ENCODE measurements at regions not wholly inside any gene's neighbourhood (a gene's known extent, or its start where the extent isn't known, plus 50 kb on each side); places are given as distances from the start of the nearest gene placed in this dataset.
"Not testable (repeated sequence)": the region's sequence is repeated elsewhere in the genome, so short reads cannot be mapped to it uniquely, and the experiment has no call there.

GRCh38 chr4:64715741-64716140 is 306.5 kb upstream of the TECRL start:
- no peak for DNase-seq

- peak; percentile 31 for DNase-seq
Measured at GRCh38 chr4:64713256-64713840, 304.1 kb upstream of the TECRL start.

- no peak for DNase-seq
Measured at GRCh38 chr4:64712590-64712989, 303.3 kb upstream of the TECRL start.

- no peak for DNase-seq
Measured at GRCh38 chr4:64705989-64706388, 296.7 kb upstream of the TECRL start.

GRCh38 chr4:64698171-64698570 is 288.9 kb upstream of the TECRL start:
- no peak for DNase-seq

GRCh38 chr4:64682946-64683345 is 273.7 kb upstream of the TECRL start:
- DNase-seq, result no peak

GRCh38 chr4:64682481-64682880 is 273.2 kb upstream of the TECRL start:
- no peak for DNase-seq

GRCh38 chr4:64673121-64673520 is 263.9 kb upstream of the TECRL start:
- DNase-seq, result not testable (repeated sequence)

GRCh38 chr4:64670647-64671046 is 261.4 kb upstream of the TECRL start:
- no peak for DNase-seq

GRCh38 chr4:64643841-64644240 is 234.6 kb upstream of the TECRL start:
- DNase-seq, result no peak

- DNase-seq, result no peak
Measured at GRCh38 chr4:64642936-64643335, 233.7 kb upstream of the TECRL start.

- not testable (repeated sequence) for DNase-seq
Measured at GRCh38 chr4:64640402-64640801, 231.2 kb upstream of the TECRL start.

- DNase-seq, result no peak
Measured at GRCh38 chr4:64625438-64625837, 216.2 kb upstream of the TECRL start.

GRCh38 chr4:64617800-64618199 is 208.6 kb upstream of the TECRL start:
- DNase-seq, result no peak

GRCh38 chr4:64614276-64614675 is 205.0 kb upstream of the TECRL start:
- no peak for DNase-seq

- DNase-seq, result no peak
Measured at GRCh38 chr4:64613046-64613445, 203.8 kb upstream of the TECRL start.

GRCh38 chr4:64598066-64598465 is 188.8 kb upstream of the TECRL start:
- DNase-seq, result no peak

GRCh38 chr4:64594723-64595122 is 185.5 kb upstream of the TECRL start:
- no peak for DNase-seq

- DNase-seq, result no peak
Measured at GRCh38 chr4:64588507-64588906, 179.3 kb upstream of the TECRL start.

- peak; percentile 27 for DNase-seq
Measured at GRCh38 chr4:64584981-64585557, 175.8 kb upstream of the TECRL start.

- DNase-seq, result no peak
Measured at GRCh38 chr4:64584125-64584524, 174.9 kb upstream of the TECRL start.

- no peak for DNase-seq
Measured at GRCh38 chr4:64582492-64582891, 173.2 kb upstream of the TECRL start.

- DNase-seq, result no peak
Measured at GRCh38 chr4:64581422-64581821, 172.2 kb upstream of the TECRL start.

- DNase-seq, result no peak
Measured at GRCh38 chr4:64564126-64564525, 154.9 kb upstream of the TECRL start.

GRCh38 chr4:64559571-64559970 is 150.3 kb upstream of the TECRL start:
- DNase-seq, result no peak
